ENCODE measurements at regions not wholly inside any gene's neighbourhood (a gene's known extent, or its start where the extent isn't known, plus 50 kb on each side); places are given as distances from the start of the nearest gene placed in this dataset.

GRCh38 chr11:41997844-41998401 is 538.5 kb upstream of the LRRC4C start:
- ChIA-PET CTCF (no interaction called here), POLR2A (no interaction called here)
- no peak overlapping the region for H3K27ac ChIP-seq (ENCODE audit: low read length)
- no peak for TF ChIP-seq TCF7L2 (IDR thresholded peaks at IDR 0.05; ENCODE audit: low read depth, low read length)
- no peaks in the 10 kb centered on the region for H3K27me3 ChIP-seq (ENCODE audit: control insufficient read depth, insufficient read depth, low read length)
- ATAC-seq, result no peak
- H3K36me3 ChIP-seq (ENCODE audit: control insufficient read depth, insufficient read depth, low read length), result no peaks in the 10 kb centered on the region
- BruUV-seq (replicated peaks), result no TSS peak
- no peaks in the 10 kb centered on the region; the same call in 1 of the 2 replicates for H3K9me3 ChIP-seq (ENCODE audit: control insufficient read depth, insufficient read depth, low read depth, low read length)
- H3K4me3 ChIP-seq (ENCODE audit: low read depth in 2 of 2, low read length in 2 of 2), result no peak overlapping the region
- DNase-seq (ENCODE audit: low read depth, low spot score), result no peak
- in situ Hi-C loops (cut with HindIII; ENCODE audit: low pct_unique_long_range_greater_than_20kb, low sequenced_read_pairs) (no loop called here), intact Hi-C loops (cut with micrococcal nuclease; ENCODE audit: unreplicated experiment) (no loop called here)
- H3K4me1 ChIP-seq (ENCODE audit: control insufficient read depth, insufficient read depth, low read length), result no peaks in the 10 kb centered on the region

DNA sequence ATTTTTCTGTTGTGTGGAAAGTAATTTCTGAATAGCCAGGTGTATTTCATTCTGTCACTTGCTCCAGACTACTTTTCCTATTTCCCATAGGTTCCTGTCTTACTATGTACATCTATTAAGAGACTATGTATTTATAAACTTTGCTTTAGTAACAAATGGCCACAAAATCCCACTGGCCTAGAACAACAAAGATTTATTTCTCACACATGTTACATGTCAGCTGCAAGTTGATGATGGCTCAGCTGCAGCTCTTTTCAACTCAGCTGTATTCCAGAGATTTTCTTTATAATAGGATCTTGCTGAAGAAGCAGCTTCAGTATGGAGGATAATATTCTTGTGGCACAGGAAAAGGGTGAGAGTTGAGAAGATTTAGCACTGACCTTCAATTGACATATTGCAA is 539.6 kb upstream of the LRRC4C start:
- ChIA-PET POLR2A (interaction anchor here (0.6 kb wide), 1 partner anchor 168 kb away, joined by 5 read pairs; no protein-coding TSS in a partner anchor), CTCF (no interaction called here)
- no peaks in the 10 kb centered on the region; the same call in 1 of the 2 replicates for H3K9me3 ChIP-seq (ENCODE audit: control insufficient read depth, insufficient read depth, low read depth, low read length)
- ATAC-seq (no peak), DNase-seq (ENCODE audit: low read depth, low spot score) (no peak)
- H3K4me1 ChIP-seq (ENCODE audit: control insufficient read depth, insufficient read depth, low read length), result no peaks in the 10 kb centered on the region
- no TSS peak for BruUV-seq (replicated peaks)
- no peaks in the 10 kb centered on the region for H3K36me3 ChIP-seq (ENCODE audit: control insufficient read depth, insufficient read depth, low read length)
- no peaks in the 10 kb centered on the region for H3K27me3 ChIP-seq (ENCODE audit: control insufficient read depth, insufficient read depth, low read length)
- in situ Hi-C loops (cut with HindIII; ENCODE audit: low pct_unique_long_range_greater_than_20kb, low sequenced_read_pairs), result no loop called here
- H3K27ac ChIP-seq (ENCODE audit: low read length), result no peak overlapping the region
- intact Hi-C loops (cut with micrococcal nuclease; ENCODE audit: unreplicated experiment), result no loop called here
- TF ChIP-seq, protein P1, sequence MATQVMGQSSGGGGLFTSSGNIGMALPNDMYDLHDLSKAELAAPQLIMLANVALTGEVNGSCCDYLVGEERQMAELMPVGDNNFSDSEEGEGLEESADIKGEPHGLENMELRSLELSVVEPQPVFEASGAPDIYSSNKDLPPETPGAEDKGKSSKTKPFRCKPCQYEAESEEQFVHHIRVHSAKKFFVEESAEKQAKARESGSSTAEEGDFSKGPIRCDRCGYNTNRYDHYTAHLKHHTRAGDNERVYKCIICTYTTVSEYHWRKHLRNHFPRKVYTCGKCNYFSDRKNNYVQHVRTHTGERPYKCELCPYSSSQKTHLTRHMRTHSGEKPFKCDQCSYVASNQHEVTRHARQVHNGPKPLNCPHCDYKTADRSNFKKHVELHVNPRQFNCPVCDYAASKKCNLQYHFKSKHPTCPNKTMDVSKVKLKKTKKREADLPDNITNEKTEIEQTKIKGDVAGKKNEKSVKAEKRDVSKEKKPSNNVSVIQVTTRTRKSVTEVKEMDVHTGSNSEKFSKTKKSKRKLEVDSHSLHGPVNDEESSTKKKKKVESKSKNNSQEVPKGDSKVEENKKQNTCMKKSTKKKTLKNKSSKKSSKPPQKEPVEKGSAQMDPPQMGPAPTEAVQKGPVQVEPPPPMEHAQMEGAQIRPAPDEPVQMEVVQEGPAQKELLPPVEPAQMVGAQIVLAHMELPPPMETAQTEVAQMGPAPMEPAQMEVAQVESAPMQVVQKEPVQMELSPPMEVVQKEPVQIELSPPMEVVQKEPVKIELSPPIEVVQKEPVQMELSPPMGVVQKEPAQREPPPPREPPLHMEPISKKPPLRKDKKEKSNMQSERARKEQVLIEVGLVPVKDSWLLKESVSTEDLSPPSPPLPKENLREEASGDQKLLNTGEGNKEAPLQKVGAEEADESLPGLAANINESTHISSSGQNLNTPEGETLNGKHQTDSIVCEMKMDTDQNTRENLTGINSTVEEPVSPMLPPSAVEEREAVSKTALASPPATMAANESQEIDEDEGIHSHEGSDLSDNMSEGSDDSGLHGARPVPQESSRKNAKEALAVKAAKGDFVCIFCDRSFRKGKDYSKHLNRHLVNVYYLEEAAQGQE (IDR thresholded peaks at IDR 0.05; ENCODE audit: insufficient read depth in 1 of 2, low read depth in 2 of 2, low read length in 1 of 2), result no peak
- no peak for TF ChIP-seq TCF7L2 (IDR thresholded peaks at IDR 0.05; ENCODE audit: low read depth, low read length)
- TF ChIP-seq POLR2AphosphoS5 (IDR thresholded peaks at IDR 0.05; ENCODE audit: low read depth, low read length), result no peak
- no peak for TF ChIP-seq SIN3A (IDR thresholded peaks at IDR 0.05; ENCODE audit: borderline replicate concordance, insufficient read depth, low read depth, low read length)
- TF ChIP-seq CTCF (IDR thresholded peaks at IDR 0.05), result no peak
- H3K4me3 ChIP-seq (ENCODE audit: low read depth in 2 of 2, low read length in 2 of 2), result no peak overlapping the region

- no peak overlapping the region for H3K4me3 ChIP-seq (ENCODE audit: low read depth in 2 of 2, low read length in 2 of 2)
- ChIA-PET POLR2A (no interaction called here), CTCF (no interaction called here)
- no peaks in the 10 kb centered on the region for H3K4me1 ChIP-seq (ENCODE audit: control insufficient read depth, insufficient read depth, low read length)
- in situ Hi-C loops (cut with HindIII; ENCODE audit: low pct_unique_long_range_greater_than_20kb, low sequenced_read_pairs), result no loop called here
- DNase-seq (ENCODE audit: low read depth, low spot score) (no peak), ATAC-seq (no peak)
- TF ChIP-seq SIN3A (IDR thresholded peaks at IDR 0.05; ENCODE audit: borderline replicate concordance, insufficient read depth, low read depth, low read length), result no peak
- TF ChIP-seq, protein P1 (IDR thresholded peaks at IDR 0.05; ENCODE audit: insufficient read depth in 1 of 2, low read depth in 2 of 2, low read length in 1 of 2), result no peak
- no peak for TF ChIP-seq TCF7L2 (IDR thresholded peaks at IDR 0.05; ENCODE audit: low read depth, low read length)
- TF ChIP-seq CTCF (IDR thresholded peaks at IDR 0.05), result no peak
- no peak for TF ChIP-seq POLR2AphosphoS5 (IDR thresholded peaks at IDR 0.05; ENCODE audit: low read depth, low read length)
- no peaks in the 10 kb centered on the region for H3K36me3 ChIP-seq (ENCODE audit: control insufficient read depth, insufficient read depth, low read length)
- no peaks in the 10 kb centered on the region for H3K27me3 ChIP-seq (ENCODE audit: control insufficient read depth, insufficient read depth, low read length)
- H3K9me3 ChIP-seq (ENCODE audit: control insufficient read depth, insufficient read depth, low read depth, low read length), result no peaks in the 10 kb centered on the region
- H3K27ac ChIP-seq (ENCODE audit: low read length), result no peak overlapping the region
- intact Hi-C loops (cut with micrococcal nuclease; ENCODE audit: unreplicated experiment), result no loop called here
- no TSS peak for BruUV-seq (replicated peaks)
Measured at GRCh38 chr11:42003801-42004200, 544.3 kb upstream of the LRRC4C start.

Data from Panc1 (cell line).